IMR-90 (cell line): ENCODE measurements at regions not wholly inside any gene's neighbourhood (a gene's known extent, or its start where the extent isn't known, plus 50 kb on each side); places are given as distances from the start of the nearest gene placed in this dataset.

ENCODE experiments used
- ATAC-seq: fragments of 200-7000 bp; cut with Tn5 transposase; 2 replicates; pipeline ENCODE4 v1.9.1; 2020; ENCODE audit warnings: low read depth, mild to moderate bottlenecking, moderate library complexity
- BruUV-seq: library from RNA; stranded (reverse); fragments of 400-500 nt; replicated peaks from 2 replicates; lab custom pipeline; 2021; lab: Mats Ljungman, UMichigan
- CTCF ChIA-PET: fragments of 300-600 bp; formaldehyde crosslinking; extraction: SDS; loops from one replicate; lab custom pipeline; 2021; ENCODE audit warnings: antibody characterized with exemption; lab: Yijun Ruan, JAX
- POLR2A ChIA-PET: fragments of 300-600 bp; sonication (Branson Sonifier 250); formaldehyde crosslinking; loops from one replicate; lab custom pipeline; 2022; ENCODE audit warnings: antibody characterized with exemption; ENCODE audit not compliant: unreplicated experiment; lab: Charles Lee
- DNase-seq: peaks from one replicate; pipeline ENCODE4 v3.0.0; 2013
- H2AFZ ChIP-seq: replicated peaks from 2 replicates; pipeline ENCODE3; 2013; ENCODE audit warnings: low read length, mild to moderate bottlenecking; ENCODE audit not compliant: poor library complexity
- H2AK5ac ChIP-seq: 2 replicates; pipeline ENCODE4 v1.6.1; 2013; ENCODE audit warnings: low read depth, low read length, inconsistent platforms
- H2AK9ac ChIP-seq: replicated peaks from 2 replicates; pipeline ENCODE3; 2013; ENCODE audit warnings: mild to moderate bottlenecking, low read depth, low read length, moderate library complexity; ENCODE audit not compliant: poor library complexity
- H2BK120ac ChIP-seq: 2 replicates; pipeline ENCODE4 v1.6.1; 2013; ENCODE audit warnings: low read depth, low read length, inconsistent platforms
- H2BK15ac ChIP-seq: 3 replicates; pipeline ENCODE4 v1.6.1; 2013; ENCODE audit warnings: low read depth, low read length, inconsistent platforms
- H2BK20ac ChIP-seq: 2 replicates; pipeline ENCODE4 v1.6.1; 2013; ENCODE audit warnings: low read depth, mild to moderate bottlenecking, inconsistent platforms, low read length, moderate library complexity
- H2BK5ac ChIP-seq: 2 replicates; pipeline ENCODE4 v1.6.1; 2013; ENCODE audit warnings: mild to moderate bottlenecking, low read depth, low read length, inconsistent platforms; ENCODE audit not compliant: poor library complexity, severe bottlenecking
- H3K14ac ChIP-seq: replicated peaks from 2 replicates; pipeline ENCODE4 v1.6.1; 2013; ENCODE audit warnings: low read depth, low read length, inconsistent platforms
- H3K18ac ChIP-seq: 2 replicates; pipeline ENCODE4 v1.6.1; 2013; ENCODE audit warnings: low read depth, low read length, control low read depth
- H3K23ac ChIP-seq: 2 replicates; pipeline ENCODE4 v1.6.1; 2013; ENCODE audit warnings: low read depth, low read length, inconsistent platforms
- H3K27ac ChIP-seq: 2 replicates; pipeline ENCODE4 v1.5.1; 2013; ENCODE audit warnings: mild to moderate bottlenecking, control low read depth, low read length; ENCODE audit not compliant: insufficient read depth
- H3K27me3 ChIP-seq: 2 replicates; pipeline ENCODE4 v1.6.1; 2013; ENCODE audit warnings: low read length; ENCODE audit not compliant: control insufficient read depth, insufficient read depth
- H3K36me3 ChIP-seq: 2 replicates; pipeline ENCODE4 v1.6.1; 2013; ENCODE audit warnings: low read length, mixed read lengths; ENCODE audit not compliant: control insufficient read depth, insufficient read depth
- H3K4ac ChIP-seq: 2 replicates; pipeline ENCODE4 v1.6.1; 2013; ENCODE audit warnings: low read depth, low read length, inconsistent platforms
- H3K4me1 ChIP-seq: 2 replicates; pipeline ENCODE4 v1.6.1; 2013; ENCODE audit warnings: low read length, mixed read lengths; ENCODE audit not compliant: control insufficient read depth, insufficient read depth
- H3K4me2 ChIP-seq: 2 replicates; pipeline ENCODE4 v1.6.1; 2013; ENCODE audit warnings: low read depth, mild to moderate bottlenecking, control low read depth, low read length, moderate library complexity
- H3K4me3 ChIP-seq: 2 replicates; pipeline ENCODE4 v1.5.1; 2013; ENCODE audit warnings: low read depth, mild to moderate bottlenecking, control low read depth, low read length, moderate library complexity; ENCODE audit not compliant: insufficient read depth
- H3K56ac ChIP-seq: 2 replicates; pipeline ENCODE4 v1.6.1; 2013; ENCODE audit warnings: low read length, inconsistent platforms; ENCODE audit not compliant: insufficient read depth; ENCODE audit errors: extremely low read depth
- H3K79me1 ChIP-seq, 2 experiments: 2 replicates each; pipeline ENCODE4 v1.6.1; 2013; ENCODE audit warnings: low read length in 2 of 2, inconsistent platforms in 1 of 2, low read depth in 1 of 2
- H3K9ac ChIP-seq: 2 replicates; pipeline ENCODE4 v1.6.1; 2013; ENCODE audit warnings: low read depth, low read length, control low read depth
- H3K9me1 ChIP-seq: 2 replicates; pipeline ENCODE4 v1.6.1; 2013; ENCODE audit warnings: low read length, inconsistent platforms; ENCODE audit not compliant: insufficient read depth
- H3K9me3 ChIP-seq: 2 replicates; pipeline ENCODE4 v1.6.1; 2013; ENCODE audit warnings: low read length; ENCODE audit not compliant: control insufficient read depth, insufficient read depth
- H4K20me1 ChIP-seq: 2 replicates; pipeline ENCODE4 v1.6.1; 2013; ENCODE audit warnings: low read length, inconsistent platforms; ENCODE audit not compliant: insufficient read depth
- H4K5ac ChIP-seq: 2 replicates; pipeline ENCODE4 v1.6.1; 2013; ENCODE audit warnings: mild to moderate bottlenecking, low read depth, low read length, control low read depth
- H4K8ac ChIP-seq, 2 experiments: 2 replicates each; pipeline ENCODE4 v1.6.1; 2013; ENCODE audit warnings: low read depth in 2 of 2, low read length in 2 of 2, control low read depth in 1 of 2, inconsistent platforms in 1 of 2
- H4K91ac ChIP-seq: 2 replicates; pipeline ENCODE4 v1.6.1; 2013; ENCODE audit warnings: low read depth, low read length, inconsistent platforms; ENCODE audit not compliant: insufficient read depth
- BHLHE40 ChIP-seq: fragments of 150-350 bp; IDR thresholded peaks from 2 replicates; pipeline ENCODE4 v1.6.1; 2016; ENCODE audit warnings: mild to moderate bottlenecking, low read depth, low read length
- CEBPB ChIP-seq: IDR thresholded peaks from 2 replicates; pipeline ENCODE4 v1.6.1; 2012; ENCODE audit warnings: low read depth, low read length, improper control_type of control experiment
- CHD1 ChIP-seq: IDR thresholded peaks from 2 replicates; pipeline ENCODE4 v1.6.1; 2012; ENCODE audit warnings: low read depth, low read length, improper control_type of control experiment
- CTCF ChIP-seq: conservative IDR thresholded peaks from 2 replicates; pipeline ENCODE4 v1.5.1; 2012; ENCODE audit warnings: mild to moderate bottlenecking, low read depth, low read length, improper control_type of control experiment
- FOS ChIP-seq: fragments of 150-350 bp; IDR thresholded peaks from 2 replicates; pipeline ENCODE4 v1.6.1; 2016; ENCODE audit warnings: low read depth, low read length
- MAFK ChIP-seq: IDR thresholded peaks from 2 replicates; pipeline ENCODE4 v1.6.1; 2012; ENCODE audit warnings: low read depth, low read length, improper control_type of control experiment
- MAZ ChIP-seq: IDR thresholded peaks from 2 replicates; pipeline ENCODE4 v1.6.1; 2012; ENCODE audit warnings: low read depth, mild to moderate bottlenecking, low read length, improper control_type of control experiment, moderate library complexity, borderline replicate concordance
- MXI1 ChIP-seq: IDR thresholded peaks from 2 replicates; pipeline ENCODE4 v1.6.1; 2012; ENCODE audit warnings: low read depth, mild to moderate bottlenecking, low read length, moderate library complexity, borderline replicate concordance
- NFE2L2 ChIP-seq: fragments of 150-350 bp; IDR thresholded peaks from 2 replicates; pipeline ENCODE4 v1.6.1; 2016; ENCODE audit warnings: low read depth, mild to moderate bottlenecking, low read length
- POLR2A ChIP-seq: IDR thresholded peaks from 2 replicates; pipeline ENCODE4 v1.6.1; 2012; ENCODE audit warnings: mild to moderate bottlenecking, low read depth, low read length
- RAD21 ChIP-seq: IDR thresholded peaks from 2 replicates; pipeline ENCODE4 v1.6.1; 2012; ENCODE audit warnings: low read length, improper control_type of control experiment
- RCOR1 ChIP-seq: IDR thresholded peaks from 2 replicates; pipeline ENCODE4 v1.6.1; 2012; ENCODE audit warnings: mild to moderate bottlenecking, low read length, improper control_type of control experiment; ENCODE audit not compliant: insufficient replicate concordance
- RFX5 ChIP-seq: IDR thresholded peaks from 2 replicates; pipeline ENCODE4 v1.8.0; 2012; ENCODE audit warnings: low read depth, mild to moderate bottlenecking, low read length, moderate library complexity
- SMC3 ChIP-seq: fragments of 150-350 bp; IDR thresholded peaks from 2 replicates; pipeline ENCODE4 v1.6.1; 2016; ENCODE audit warnings: low read depth, mild to moderate bottlenecking, antibody characterized with exemption, low read length, moderate library complexity
- USF2 ChIP-seq: fragments of 150-350 bp; IDR thresholded peaks from 2 replicates; pipeline ENCODE4 v1.6.1; 2017; ENCODE audit warnings: mild to moderate bottlenecking, antibody characterized with exemption, low read length, low read depth
- WGBS, 2 experiments: methylation state at CpG; one replicate each; pipeline versions ENCODE4 v1.1.5 to v1.1.7; 2013; ENCODE audit warnings: missing lambda C conversion rate in 2 of 2; ENCODE audit not compliant: insufficient read length in 1 of 2; ENCODE audit errors: extremely low coverage in 2 of 2; 5-methylcytosine and 5-hydroxymethylcytosine counted together
- dilution Hi-C: fragments of 300-500 bp; cut with HindIII; formaldehyde crosslinking; loops from one replicate; pipeline ENCODE4 v1.14.3; 2018; ENCODE audit warnings: low sequenced_read_pairs; ENCODE audit not compliant: unreplicated experiment
- in situ Hi-C: fragments of 300-500 bp; cut with MboI; formaldehyde crosslinking; loops from 3 replicates; pipeline ENCODE4 v1.14.3; 2019; ENCODE audit warnings: low sequenced_read_pairs, inconsistent platforms, mixed read lengths
- intact Hi-C: fragments of 100-400 bp; cut with micrococcal nuclease; formaldehyde crosslinking; loops from 2 replicates; pipeline ENCODE4 v1.10.0; 2022
- TF ChIP-seq, protein P1 (sequence below): fragments of 150-350 bp; IDR thresholded peaks from 2 replicates; pipeline ENCODE4 v1.6.1; 2016; ENCODE audit warnings: low read depth, mild to moderate bottlenecking, low read length, moderate library complexity, borderline replicate concordance

DNA sequence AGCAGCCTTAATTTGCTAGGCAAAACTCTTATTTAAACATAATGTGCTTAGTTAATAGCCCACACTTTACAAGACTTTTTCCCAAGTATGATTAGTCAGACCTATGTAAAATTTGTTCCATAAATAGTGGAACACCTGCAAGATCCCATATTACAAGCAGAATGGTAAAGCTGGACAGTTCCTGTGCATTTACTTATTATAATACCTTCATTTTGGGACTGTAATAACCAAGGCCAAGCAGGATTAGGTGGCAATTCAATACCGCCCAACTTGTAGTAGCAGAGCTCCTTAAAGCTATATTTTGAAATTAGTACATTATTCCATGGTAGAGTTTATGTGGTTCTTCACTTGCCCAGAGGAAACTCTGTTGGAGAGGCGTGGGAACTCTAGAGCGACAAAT, 431.5 kb upstream of the MMADHC start:
- Histone ChIP-seq H2BK120ac (no peak overlapping the region), H4K20me1 (no peaks in the 10 kb centered on the region), H4K91ac (no peak overlapping the region), H2AFZ (no peak overlapping the region), H3K27me3 (no peaks in the 10 kb centered on the region), H3K9me3 (no peaks in the 10 kb centered on the region), H3K14ac (no peak overlapping the region), H3K4ac (no peak overlapping the region), H3K56ac (no peak overlapping the region), H3K36me3 (no peaks in the 10 kb centered on the region), H3K23ac (no peak overlapping the region), H3K27ac (no peak overlapping the region), H4K8ac (no peak overlapping the region), H4K5ac (no peak overlapping the region), H2AK9ac (no peak overlapping the region), H3K79me1 (no peaks in the 10 kb centered on the region), H3K4me3 (no peak overlapping the region), H2BK15ac (no peak overlapping the region), H3K9ac (no peak overlapping the region), H2BK20ac (no peak overlapping the region), H3K4me1 (no peaks in the 10 kb centered on the region), H2AK5ac (no peak overlapping the region), H3K4me2 (no peak overlapping the region), H3K18ac (no peak overlapping the region), H3K9me1 (no peaks in the 10 kb centered on the region), H2BK5ac (no peak overlapping the region)
- intact Hi-C loops: no loop called here
- no CpG with 5 or more reads among the region's 3 CpGs for WGBS, 2 experiments
- no peak for TF ChIP-seq MXI1
- TF ChIP-seq, protein P1, sequence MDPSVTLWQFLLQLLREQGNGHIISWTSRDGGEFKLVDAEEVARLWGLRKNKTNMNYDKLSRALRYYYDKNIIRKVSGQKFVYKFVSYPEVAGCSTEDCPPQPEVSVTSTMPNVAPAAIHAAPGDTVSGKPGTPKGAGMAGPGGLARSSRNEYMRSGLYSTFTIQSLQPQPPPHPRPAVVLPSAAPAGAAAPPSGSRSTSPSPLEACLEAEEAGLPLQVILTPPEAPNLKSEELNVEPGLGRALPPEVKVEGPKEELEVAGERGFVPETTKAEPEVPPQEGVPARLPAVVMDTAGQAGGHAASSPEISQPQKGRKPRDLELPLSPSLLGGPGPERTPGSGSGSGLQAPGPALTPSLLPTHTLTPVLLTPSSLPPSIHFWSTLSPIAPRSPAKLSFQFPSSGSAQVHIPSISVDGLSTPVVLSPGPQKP: no peak
- no peak for TF ChIP-seq CEBPB
- no peak for TF ChIP-seq RCOR1
- TF ChIP-seq RFX5: no peak
- TF ChIP-seq MAFK: no peak
- no peak for TF ChIP-seq USF2
- no peak for TF ChIP-seq NFE2L2
- no peak for TF ChIP-seq CTCF
- TF ChIP-seq POLR2A: no peak
- TF ChIP-seq BHLHE40: no peak
- TF ChIP-seq SMC3: no peak
- no peak for TF ChIP-seq MAZ
- no peak for TF ChIP-seq RAD21
- TF ChIP-seq FOS: no peak
- TF ChIP-seq CHD1: no peak
- no peak for DNase-seq
- ChIA-PET POLR2A (no interaction called here), CTCF (no interaction called here)
- dilution Hi-C loops: no loop called here
- no peak for ATAC-seq
- in situ Hi-C loops: no loop called here
- BruUV-seq: no TSS peak
